Smooth muscle cell (in vitro differentiated cells): ENCODE measurements at regions not wholly inside any gene's neighbourhood (a gene's known extent, or its start where the extent isn't known, plus 50 kb on each side); places are given as distances from the start of the nearest gene placed in this dataset.

Experiments used
- DNase-seq: peaks from one replicate; lab custom pipeline; 2025; ENCODE audit not compliant: unreplicated experiment; lab: John Stamatoyannopoulos, UW
- H2AFZ ChIP-seq: fragments of 200-600 bp; sonication (generic); 2 replicates; pipeline ENCODE4 v1.6.0; 2016; ENCODE audit warnings: antibody characterized with exemption, low read depth, mild to moderate bottlenecking
- H3F3A ChIP-seq: fragments of 200-600 bp; sonication (generic); 2 replicates; pipeline ENCODE4 v1.6.0; 2017; ENCODE audit warnings: antibody characterized with exemption, low read depth
- H3K27ac ChIP-seq: fragments of 200-600 bp; sonication (generic); 2 replicates; pipeline ENCODE4 v1.5.1; 2016; ENCODE audit warnings: low read depth, mild to moderate bottlenecking
- H3K27me3 ChIP-seq: fragments of 200-600 bp; sonication (generic); 2 replicates; pipeline ENCODE4 v1.6.1; 2016; ENCODE audit warnings: low read depth, mild to moderate bottlenecking
- H3K36me3 ChIP-seq: fragments of 200-600 bp; sonication (generic); 2 replicates; pipeline ENCODE4 v1.5.1; 2016; ENCODE audit warnings: low read depth
- H3K4me1 ChIP-seq: fragments of 200-600 bp; sonication (generic); 2 replicates; pipeline ENCODE4 v1.5.1; 2016; ENCODE audit warnings: low read depth
- H3K4me2 ChIP-seq: fragments of 200-600 bp; sonication (generic); 2 replicates; pipeline ENCODE4 v1.6.0; 2016; ENCODE audit warnings: mild to moderate bottlenecking
- H3K4me3 ChIP-seq: fragments of 200-600 bp; sonication (generic); 2 replicates; pipeline ENCODE4 v1.5.1; 2016; ENCODE audit warnings: mild to moderate bottlenecking
- H3K79me2 ChIP-seq: fragments of 200-600 bp; sonication (generic); 2 replicates; pipeline ENCODE4 v1.6.0; 2016; ENCODE audit warnings: low read depth, mild to moderate bottlenecking
- H3K9ac ChIP-seq: fragments of 200-600 bp; sonication (generic); 2 replicates; pipeline ENCODE4 v1.6.0; 2016; ENCODE audit warnings: low read depth
- H3K9me3 ChIP-seq: fragments of 200-600 bp; sonication (generic); replicated peaks from 2 replicates; pipeline ENCODE4 v1.5.1; 2016; ENCODE audit warnings: low read depth
- H4K20me1 ChIP-seq: fragments of 200-600 bp; sonication (generic); 2 replicates; pipeline ENCODE4 v1.6.0; 2016; ENCODE audit warnings: low read depth
- WGBS: methylation state at CpG from one replicate; pipeline ENCODE4 v1.1.7; 2016; ENCODE audit warnings: low lambda C conversion rate; 5-methylcytosine and 5-hydroxymethylcytosine counted together
- TF ChIP-seq, protein P1 (sequence below): fragments of 200-600 bp; sonication (generic); IDR thresholded peaks from 2 replicates; pipeline ENCODE4 v1.5.1; 2017; ENCODE audit warnings: borderline replicate concordance, mild to moderate bottlenecking, antibody characterized with exemption; ENCODE audit not compliant: insufficient read depth, poor library complexity, severe bottlenecking

DNA sequence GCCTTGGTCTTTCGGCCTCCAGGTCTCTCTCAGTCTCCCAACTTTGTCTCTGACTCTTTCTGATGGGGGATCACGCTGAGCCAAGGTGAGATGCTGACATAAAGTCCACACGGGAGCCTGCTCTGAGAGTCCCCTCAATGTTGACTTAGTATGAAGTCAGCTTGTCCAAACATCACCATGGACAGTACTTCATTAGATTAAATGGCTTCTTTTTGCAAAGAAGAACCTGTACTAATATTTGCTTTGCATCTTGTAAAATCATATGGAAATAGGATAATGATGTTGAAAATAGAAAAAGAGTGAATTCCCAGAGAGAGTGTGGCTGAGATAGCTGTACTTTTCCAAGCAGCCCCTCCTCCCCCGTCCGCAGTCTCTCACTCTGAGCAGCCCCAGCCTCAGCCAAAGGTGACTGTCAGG is 56.7 kb upstream of the SIAH1 start:
- Histone ChIP-seq H3K4me2 (no peak overlapping the region), H4K20me1 (no peaks in the 10 kb centered on the region), H2AFZ (no peak overlapping the region), H3K4me3 (no peak overlapping the region), H3K27ac (no peak overlapping the region), H3F3A (no peaks in the 10 kb centered on the region), H3K4me1 (no peaks in the 10 kb centered on the region), H3K9ac (no peak overlapping the region), H3K27me3 (peaks cover 6% of the 10 kb centered on the region), H3K36me3 (no peaks in the 10 kb centered on the region), H3K9me3 (no peaks in the 10 kb centered on the region), H3K79me2 (no peaks in the 10 kb centered on the region)
- WGBS = 88% methylated on average over 5 of the region's 5 CpGs
- TF ChIP-seq, protein P1, sequence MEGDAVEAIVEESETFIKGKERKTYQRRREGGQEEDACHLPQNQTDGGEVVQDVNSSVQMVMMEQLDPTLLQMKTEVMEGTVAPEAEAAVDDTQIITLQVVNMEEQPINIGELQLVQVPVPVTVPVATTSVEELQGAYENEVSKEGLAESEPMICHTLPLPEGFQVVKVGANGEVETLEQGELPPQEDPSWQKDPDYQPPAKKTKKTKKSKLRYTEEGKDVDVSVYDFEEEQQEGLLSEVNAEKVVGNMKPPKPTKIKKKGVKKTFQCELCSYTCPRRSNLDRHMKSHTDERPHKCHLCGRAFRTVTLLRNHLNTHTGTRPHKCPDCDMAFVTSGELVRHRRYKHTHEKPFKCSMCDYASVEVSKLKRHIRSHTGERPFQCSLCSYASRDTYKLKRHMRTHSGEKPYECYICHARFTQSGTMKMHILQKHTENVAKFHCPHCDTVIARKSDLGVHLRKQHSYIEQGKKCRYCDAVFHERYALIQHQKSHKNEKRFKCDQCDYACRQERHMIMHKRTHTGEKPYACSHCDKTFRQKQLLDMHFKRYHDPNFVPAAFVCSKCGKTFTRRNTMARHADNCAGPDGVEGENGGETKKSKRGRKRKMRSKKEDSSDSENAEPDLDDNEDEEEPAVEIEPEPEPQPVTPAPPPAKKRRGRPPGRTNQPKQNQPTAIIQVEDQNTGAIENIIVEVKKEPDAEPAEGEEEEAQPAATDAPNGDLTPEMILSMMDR = no peak
- no peak for DNase-seq

DNA sequence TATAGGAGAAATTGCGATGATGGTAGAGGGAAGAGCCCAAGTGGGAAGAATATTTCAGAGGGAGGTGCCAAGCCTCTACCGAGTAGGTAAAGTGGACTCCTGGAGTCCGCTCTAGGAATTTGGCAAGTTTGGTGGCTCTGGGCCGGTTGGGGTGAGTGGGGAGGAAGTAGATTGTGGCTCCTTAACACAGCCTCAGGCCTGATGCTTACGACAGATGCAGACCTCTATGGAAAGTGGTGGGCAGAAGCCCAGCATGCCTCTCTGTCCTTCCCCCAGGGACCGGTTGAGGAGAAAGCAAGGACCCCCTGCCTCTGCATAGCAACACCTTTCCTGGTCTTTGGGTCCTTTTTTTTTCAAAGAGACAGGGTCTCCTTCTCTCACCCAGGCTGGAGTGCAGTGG is 55.9 kb upstream of the SIAH1 start:
- Histone ChIP-seq H4K20me1 (no peaks in the 10 kb centered on the region), H3K27me3 (peaks cover 14% of the 10 kb centered on the region), H3K36me3 (no peaks in the 10 kb centered on the region), H3K4me2 (no peak overlapping the region), H3K79me2 (no peaks in the 10 kb centered on the region), H3F3A (no peaks in the 10 kb centered on the region), H3K9me3 (no peaks in the 10 kb centered on the region), H2AFZ (no peak overlapping the region), H3K4me1 (no peaks in the 10 kb centered on the region), H3K9ac (no peak overlapping the region), H3K27ac (no peak overlapping the region), H3K4me3 (no peak overlapping the region)
- no peak for DNase-seq
- WGBS = 88% methylated on average over 6 of the region's 6 CpGs
- TF ChIP-seq, protein P1 = no peak

DNA sequence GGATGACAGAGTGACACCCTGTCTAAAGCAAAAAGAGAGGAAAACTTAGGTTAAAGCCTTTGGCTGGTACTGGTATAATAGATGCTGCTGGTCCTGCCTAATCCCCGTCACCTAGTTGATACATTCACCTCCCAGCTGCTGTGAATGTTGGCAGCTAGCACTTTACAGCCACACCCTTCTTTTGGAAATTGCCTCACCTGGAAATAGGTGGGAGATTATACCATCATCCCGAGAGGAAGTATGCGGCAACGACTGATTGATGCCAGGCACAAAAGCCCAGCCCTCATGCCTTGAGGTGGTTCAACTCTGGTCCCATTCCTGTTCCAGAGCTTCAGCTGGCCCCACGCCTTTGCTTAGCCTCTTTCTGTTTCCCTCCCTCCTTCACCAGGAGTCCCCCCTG is 53.2 kb upstream of the SIAH1 start:
- H2AFZ ChIP-seq = no peak overlapping the region
- H3K4me1 ChIP-seq = no peaks in the 10 kb centered on the region
- WGBS = 86% methylated on average over 5 of the region's 5 CpGs

DNA sequence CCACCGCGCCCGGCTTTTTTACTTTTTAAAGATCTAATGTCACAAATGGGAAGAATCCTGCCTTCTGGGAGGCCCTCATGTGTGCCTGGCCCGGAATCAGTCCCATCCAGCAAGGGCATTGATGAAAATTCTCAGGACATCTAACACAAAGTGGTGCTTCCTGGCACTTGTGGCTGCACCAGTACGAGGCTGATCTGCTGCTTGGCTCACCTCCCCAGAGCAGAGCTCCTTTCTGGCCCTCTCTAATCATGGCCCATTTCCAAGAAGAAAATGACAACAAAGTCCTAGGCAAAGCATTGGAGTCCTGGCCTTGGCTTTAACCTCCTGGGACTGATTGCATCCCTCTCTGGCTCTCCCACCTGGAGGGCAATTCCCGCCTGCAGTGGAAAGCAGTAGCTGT is 50.7 kb upstream of the SIAH1 start:
- no peaks in the 10 kb centered on the region for H3K36me3 ChIP-seq

More for the DNA sequence above, 53.2 kb upstream of the SIAH1 start:
- H3K27ac ChIP-seq = no peak overlapping the region
- H3K4me3 ChIP-seq = no peak overlapping the region
- TF ChIP-seq, protein P1 = no peak
- H3K9ac ChIP-seq = no peak overlapping the region
- H4K20me1 ChIP-seq = no peaks in the 10 kb centered on the region
- DNase-seq = no peak
- H3K36me3 ChIP-seq = no peaks in the 10 kb centered on the region
- no peaks in the 10 kb centered on the region for H3F3A ChIP-seq
- no peak overlapping the region for H3K4me2 ChIP-seq
- H3K79me2 ChIP-seq = no peaks in the 10 kb centered on the region
- peaks cover 14% of the 10 kb centered on the region for H3K27me3 ChIP-seq
- H3K9me3 ChIP-seq = no peaks in the 10 kb centered on the region

More for the DNA sequence above, 50.7 kb upstream of the SIAH1 start:
- 96% methylated on average over 6 of the region's 6 CpGs for WGBS
- no peak overlapping the region for H3K4me3 ChIP-seq
- TF ChIP-seq, protein P1 = no peak
- no peak overlapping the region for H2AFZ ChIP-seq
- H3F3A ChIP-seq = no peaks in the 10 kb centered on the region
- peaks cover 14% of the 10 kb centered on the region for H3K27me3 ChIP-seq
- H3K9me3 ChIP-seq = no peaks in the 10 kb centered on the region
- no peaks in the 10 kb centered on the region for H4K20me1 ChIP-seq
- H3K27ac ChIP-seq = no peak overlapping the region
- H3K4me1 ChIP-seq = no peaks in the 10 kb centered on the region
- DNase-seq = no peak
- no peak overlapping the region for H3K4me2 ChIP-seq
- H3K79me2 ChIP-seq = no peaks in the 10 kb centered on the region
- H3K9ac ChIP-seq = no peak overlapping the region
